Activated CD8-positive, alpha-beta memory T cell treated with anti-CD3 and anti-CD28 coated beads for 1 hour (primary cell): ENCODE measurements at regions not wholly inside any gene's neighbourhood (a gene's known extent, or its start where the extent isn't known, plus 50 kb on each side); places are given as distances from the start of the nearest gene placed in this dataset.
"Not testable (repeated sequence)": the region's sequence is repeated elsewhere in the genome, so short reads cannot be mapped to it uniquely, and the experiment has no call there.

Experiments
- DNase-seq, 2 donors: peaks; one replicate each; pipeline ENCODE4 v3.0.0-alpha.2; 2020; ENCODE audit warnings: low read depth in 1 of 2; ENCODE audit errors: extremely low read depth in 1 of 2

GRCh38 chr12:131213896-131214442 is 260.3 kb downstream of the ADGRD1 start:
- DNase-seq, result no peak

GRCh38 chr12:131214936-131215335 is 261.2 kb downstream of the ADGRD1 start:
- not testable (repeated sequence) for DNase-seq

- not testable (repeated sequence) for DNase-seq
These were observed 262.9 kb downstream of the ADGRD1 start for GRCh38 chr12:131216587-131216986.

GRCh38 chr12:131217024-131217586 is 263.4 kb downstream of the ADGRD1 start:
- no peak for DNase-seq

GRCh38 chr12:131218026-131218922 is 264.6 kb downstream of the ADGRD1 start:
- DNase-seq, result no peak

- no peak for DNase-seq
These were observed 265.4 kb downstream of the ADGRD1 start for GRCh38 chr12:131218923-131219669.

GRCh38 chr12:131219670-131220330 is 266.1 kb downstream of the ADGRD1 start:
- no peak for DNase-seq

GRCh38 chr12:131220331-131220685 is 266.6 kb downstream of the ADGRD1 start:
- DNase-seq, result no peak

GRCh38 chr12:131221061-131221956 is 267.6 kb downstream of the ADGRD1 start:
- DNase-seq, result no peak

GRCh38 chr12:131221957-131222328 is 268.2 kb downstream of the ADGRD1 start:
- no peak for DNase-seq

GRCh38 chr12:131222329-131223139 is 268.8 kb downstream of the ADGRD1 start:
- DNase-seq, result no peak

- DNase-seq, result no peak
These were observed 269.6 kb downstream of the ADGRD1 start for GRCh38 chr12:131223171-131223761.

- DNase-seq, result no peak
These were observed 270.1 kb downstream of the ADGRD1 start for GRCh38 chr12:131223791-131224225.

GRCh38 chr12:131224226-131225065 is 270.7 kb downstream of the ADGRD1 start:
- not testable (repeated sequence) for DNase-seq

- DNase-seq, result not testable (repeated sequence)
These were observed 271.3 kb downstream of the ADGRD1 start for GRCh38 chr12:131225066-131225380.

GRCh38 chr12:131226345-131227265 is 272.9 kb downstream of the ADGRD1 start:
- no peak for DNase-seq

- not testable (repeated sequence) for DNase-seq
These were observed 273.9 kb downstream of the ADGRD1 start for GRCh38 chr12:131227641-131228040.
